HCT116 (cell line): ENCODE measurements at regions not wholly inside any gene's neighbourhood (a gene's known extent, or its start where the extent isn't known, plus 50 kb on each side); places are given as distances from the start of the nearest gene placed in this dataset.

Experiments used
- ATAC-seq: fragments of 200-7000 bp; cut with Tn5 transposase; 2 replicates; pipeline ENCODE4 v1.9.1; 2020; ENCODE audit warnings: mild to moderate bottlenecking, moderate library complexity
- BruUV-seq: library from RNA; stranded (reverse); fragments of 400-500 nt; replicated peaks from 2 replicates; lab custom pipeline; 2021; lab: Mats Ljungman, UMichigan
- CTCF ChIA-PET: fragments of 300-600 bp; sonication (Branson Sonifier 250); formaldehyde crosslinking; loops from one replicate; lab custom pipeline; 2021; ENCODE audit warnings: antibody characterized with exemption; lab: Charles Lee
- POLR2A ChIA-PET: fragments of 300-600, 350-600 bp; sonication (Branson Sonifier 250); formaldehyde crosslinking; loops from one replicate; lab custom pipeline; 2021; ENCODE audit warnings: antibody characterized with exemption; lab: Charles Lee
- RAD21 ChIA-PET, 2 experiments: fragments of 300-600 bp; sonication (Branson Sonifier 250); formaldehyde crosslinking; loops; one replicate each; lab custom pipeline; 2023; ENCODE audit warnings: low total read pairs in 2 of 2; ENCODE audit not compliant: uncharacterized antibody in 2 of 2, unreplicated experiment in 2 of 2, low non-redundant PET in 1 of 2; lab: Charles Lee
- DNase-seq: peaks from one replicate; pipeline ENCODE4 v3.0.0-alpha.2; 2010; ENCODE audit warnings: low read depth, low spot score
- H2AFZ ChIP-seq: fragments of 200-600 bp; shearing (Covaris generic), sonication (generic); 2 replicates; pipeline ENCODE4 v1.6.1; 2017; ENCODE audit warnings: low read depth, mixed run types, mixed read lengths, antibody characterized with exemption, low read length; ENCODE audit not compliant: poor library complexity, severe bottlenecking
- H3K27ac ChIP-seq: 2 replicates; pipeline ENCODE4 v1.5.1; 2012; ENCODE audit warnings: low read depth, low read length
- H3K27me3 ChIP-seq: fragments of 200-600 bp; sonication (generic); 2 replicates; pipeline ENCODE4 v1.6.1; 2016; ENCODE audit warnings: mixed run types, low read length, mixed read lengths; ENCODE audit not compliant: insufficient read depth
- H3K36me3 ChIP-seq, 2 experiments: fragments of 200-500 bp in 1 of 2; fragments of 200-600 bp in 1 of 2; sonication (Bioruptor generic) in 1 of 2; sonication (generic) in 1 of 2; 2 replicates each; pipeline versions ENCODE4 v1.5.1 to v1.6.1; 2014 to 2016; ENCODE audit warnings: low read length in 2 of 2, inconsistent platforms in 1 of 2, mixed read lengths in 1 of 2, mixed run types in 1 of 2; ENCODE audit not compliant: insufficient read depth in 2 of 2, control insufficient read depth in 1 of 2
- H3K4me1 ChIP-seq, 2 experiments: fragments of 200-600 bp in 1 of 2; sonication (generic) in 1 of 2; 2 replicates each; pipeline versions ENCODE4 v1.5.1 to v1.6.1; 2012 to 2017; ENCODE audit warnings: low read length in 2 of 2, inconsistent platforms in 1 of 2, mild to moderate bottlenecking in 1 of 2, mixed read lengths in 1 of 2, mixed run types in 1 of 2, moderate library complexity in 1 of 2; ENCODE audit not compliant: insufficient read depth in 2 of 2, control insufficient read depth in 1 of 2
- H3K4me2 ChIP-seq: fragments of 200-600 bp; sonication (generic); 2 replicates; pipeline ENCODE4 v1.6.1; 2017; ENCODE audit warnings: mixed run types, low read length, mixed read lengths
- H3K4me3 ChIP-seq, 2 experiments: fragments of 200-600 bp in 1 of 2; sonication (generic) in 1 of 2; replicated peaks in 1 of 2; 2 replicates each; pipeline ENCODE4 v1.5.1; 2011 to 2016; ENCODE audit warnings: low read length in 2 of 2, control low read depth in 1 of 2, low read depth in 1 of 2, mild to moderate bottlenecking in 1 of 2, mixed read lengths in 1 of 2, mixed run types in 1 of 2
- H3K79me2 ChIP-seq: fragments of 200-600 bp; sonication (generic); 2 replicates; pipeline ENCODE4 v1.6.1; 2017; ENCODE audit warnings: mild to moderate bottlenecking, mixed run types, low read length, moderate library complexity, mixed read lengths; ENCODE audit not compliant: insufficient read depth
- H3K9ac ChIP-seq: fragments of 200-600 bp; sonication (generic); 2 replicates; pipeline ENCODE4 v1.6.1; 2016; ENCODE audit warnings: low read length, mixed read lengths
- H3K9me2 ChIP-seq: fragments of 200-600 bp; sonication (generic), shearing (Covaris generic); 2 replicates; pipeline ENCODE4 v1.6.1; 2017; ENCODE audit warnings: mixed run types, mild to moderate bottlenecking, moderate library complexity; ENCODE audit not compliant: insufficient read depth
- H3K9me3 ChIP-seq, 2 experiments: fragments of 200-500 bp in 1 of 2; fragments of 200-600 bp in 1 of 2; sonication (Bioruptor generic) in 1 of 2; sonication (generic) in 1 of 2; 2 replicates each; pipeline ENCODE4 v1.6.1; 2014 to 2017; ENCODE audit warnings: low read length in 2 of 2, mixed read lengths in 2 of 2, inconsistent platforms in 1 of 2, low read depth in 1 of 2, mild to moderate bottlenecking in 1 of 2, mixed run types in 1 of 2, moderate library complexity in 1 of 2; ENCODE audit not compliant: control insufficient read depth in 1 of 2, insufficient read depth in 1 of 2
- H4K20me1 ChIP-seq: fragments of 200-600 bp; sonication (generic), shearing (Covaris generic); 2 replicates; pipeline ENCODE4 v1.6.1; 2017; ENCODE audit warnings: mixed run types, mild to moderate bottlenecking, moderate library complexity; ENCODE audit not compliant: insufficient read depth
- ATF3 ChIP-seq: IDR thresholded peaks from 2 replicates; pipeline ENCODE4 v1.6.1; 2012
- CBX3 ChIP-seq: IDR thresholded peaks from 2 replicates; pipeline ENCODE4 v1.6.1; 2012; ENCODE audit warnings: low read depth
- CEBPB ChIP-seq: IDR thresholded peaks from 2 replicates; pipeline ENCODE4 v1.6.1; 2012; ENCODE audit warnings: low read depth
- CTCF ChIP-seq, 3 experiments: fragments of 200-600 bp in 1 of 3; sonication (generic) in 1 of 3; IDR thresholded peaks in 2 of 3; conservative IDR thresholded peaks in 1 of 3; 2 replicates each; pipeline ENCODE4 v1.5.1; 2012 to 2017; ENCODE audit warnings: low read depth in 2 of 3, low read length in 2 of 3, antibody characterized with exemption in 1 of 3, borderline replicate concordance in 1 of 3, control low read depth in 1 of 3, mild to moderate bottlenecking in 1 of 3, mixed read lengths in 1 of 3, mixed run types in 1 of 3, moderate library complexity in 1 of 3; ENCODE audit not compliant: insufficient read depth in 1 of 3
- EGR1 ChIP-seq: IDR thresholded peaks from 2 replicates; pipeline ENCODE4 v1.6.1; 2012; ENCODE audit warnings: low read depth
- ELF1 ChIP-seq: IDR thresholded peaks from 2 replicates; pipeline ENCODE4 v1.6.1; 2012; ENCODE audit warnings: low read depth, borderline replicate concordance
- EZH2 ChIP-seq: fragments of 200-600 bp; sonication (generic); IDR thresholded peaks from 2 replicates; pipeline ENCODE4 v1.6.1; 2017; ENCODE audit warnings: antibody characterized with exemption, mixed run types
- EZH2phosphoT487 ChIP-seq: fragments of 200-600 bp; IDR thresholded peaks from 2 replicates; pipeline ENCODE4 v1.6.1; 2018; ENCODE audit warnings: antibody characterized with exemption, borderline replicate concordance
- FOSL1 ChIP-seq: IDR thresholded peaks from 2 replicates; pipeline ENCODE4 v1.6.1; 2012; ENCODE audit warnings: low read depth
- MAX ChIP-seq: IDR thresholded peaks from 2 replicates; pipeline ENCODE4 v1.6.1; 2012
- POLR2A ChIP-seq: IDR thresholded peaks from 2 replicates; pipeline ENCODE4 v1.7.0; 2011; ENCODE audit warnings: borderline replicate concordance; ENCODE audit not compliant: insufficient read depth, insufficient read length; ENCODE audit errors: extremely low read depth
- RAD21 ChIP-seq: IDR thresholded peaks from 2 replicates; pipeline ENCODE4 v1.6.1; 2012; ENCODE audit warnings: low read depth, mild to moderate bottlenecking
- REST ChIP-seq: IDR thresholded peaks from 2 replicates; pipeline ENCODE4 v1.6.1; 2012; ENCODE audit warnings: low read depth
- SIN3A ChIP-seq: IDR thresholded peaks from 2 replicates; pipeline ENCODE4 v1.6.1; 2012; ENCODE audit warnings: low read depth
- SP1 ChIP-seq: IDR thresholded peaks from 2 replicates; pipeline ENCODE4 v1.6.1; 2012; ENCODE audit warnings: low read depth
- SRF ChIP-seq: IDR thresholded peaks from 2 replicates; pipeline ENCODE4 v1.6.1; 2012; ENCODE audit warnings: low read depth
- YY1 ChIP-seq: IDR thresholded peaks from 2 replicates; pipeline ENCODE4 v1.6.1; 2011; ENCODE audit warnings: low read length, low read depth, moderate library complexity, mild to moderate bottlenecking; ENCODE audit not compliant: insufficient replicate concordance; ENCODE audit errors: extremely low read depth
- ZBTB33 ChIP-seq: IDR thresholded peaks from 2 replicates; pipeline ENCODE4 v1.6.1; 2011; ENCODE audit warnings: mild to moderate bottlenecking, low read length, moderate library complexity; ENCODE audit not compliant: insufficient replicate concordance; ENCODE audit errors: extremely low read depth
- ZFX ChIP-seq: fragments of 450-650 bp; IDR thresholded peaks from 2 replicates; pipeline ENCODE4 v1.6.1; 2017
- ZNF274 ChIP-seq: fragments of 200-500 bp; sonication (Bioruptor generic); IDR thresholded peaks from 2 replicates; pipeline ENCODE4 v1.6.1; 2014; ENCODE audit warnings: mild to moderate bottlenecking, low read depth, low read length, inconsistent platforms
- intact Hi-C: fragments of 100-400 bp; cut with micrococcal nuclease; formaldehyde crosslinking; loops from 2 replicates; pipeline ENCODE4 v1.10.0; 2022

GRCh38 chr15:72982714-72983113 is 69.5 kb upstream of the NEO1 start:
- ChIA-PET POLR2A (no interaction called here), CTCF (no interaction called here), RAD21 (no interaction called here)
- TF ChIP-seq RAD21, result no peak
- no peak for TF ChIP-seq POLR2A
- no peak for TF ChIP-seq EZH2phosphoT487
- TF ChIP-seq MAX, result no peak
- TF ChIP-seq ZNF274, result no peak
- no peak for TF ChIP-seq CBX3
- no peak for TF ChIP-seq ZFX
- TF ChIP-seq SIN3A, result no peak
- no peak for TF ChIP-seq YY1
- no peak for TF ChIP-seq EGR1
- no peak for TF ChIP-seq REST
- TF ChIP-seq SP1, result no peak
- no peak for TF ChIP-seq CTCF (IDR thresholded peaks at IDR 0.05 in 2 of 3, conservative IDR thresholded peaks at IDR 0.05 in 1 of 3; ENCODE audit: borderline replicate concordance in 1 of 3, insufficient read depth in 1 of 3, low read depth in 2 of 3, low read length in 2 of 3)
- TF ChIP-seq ZBTB33, result no peak
- no peak for TF ChIP-seq FOSL1
- TF ChIP-seq EZH2, result no peak
- no peak for TF ChIP-seq ELF1
- TF ChIP-seq SRF, result no peak
- no peak for TF ChIP-seq CEBPB
- TF ChIP-seq ATF3, result no peak
- Histone ChIP-seq H4K20me1 (no peaks in the 10 kb centered on the region), H3K9ac (no peak overlapping the region), H3K4me3 (no peak overlapping the region), H3K27ac (no peak overlapping the region), H3K79me2 (no peaks in the 10 kb centered on the region), H3K36me3 (no peaks in the 10 kb centered on the region), H3K4me1 (no peaks in the 10 kb centered on the region), H3K9me2 (no peaks in the 10 kb centered on the region), H2AFZ (no peak overlapping the region), H3K27me3 (peaks cover 22% of the 10 kb centered on the region), H3K9me3 (no peaks in the 10 kb centered on the region), H3K4me2 (no peak overlapping the region)
- DNase-seq (no peak), ATAC-seq (no peak)
- no TSS peak for BruUV-seq
- intact Hi-C loops, result no loop called here
